ENCODE measurements at regions not wholly inside any gene's neighbourhood (a gene's known extent, or its start where the extent isn't known, plus 50 kb on each side); places are given as distances from the start of the nearest gene placed in this dataset.

GRCh38 chr2:111659361-111660333 lies 224.3 kb downstream of the ANAPC1 start (continued):
- TF ChIP-seq CTCF (IDR thresholded peaks at IDR 0.05) = no peak
- no peak for TF ChIP-seq IRF3 (IDR thresholded peaks at IDR 0.05; ENCODE audit: low read depth, low read length)
- no peak for TF ChIP-seq ZBTB33 (IDR thresholded peaks at IDR 0.05; ENCODE audit: borderline replicate concordance, low read depth)
- no peak for TF ChIP-seq RFX5 (IDR thresholded peaks at IDR 0.05; ENCODE audit: low read length)
- TF ChIP-seq NRF1 (IDR thresholded peaks at IDR 0.05; ENCODE audit: low read depth, low read length) = no peak

GRCh38 chr2:111660811-111661210 lies 223.2 kb downstream of the ANAPC1 start:
- Histone ChIP-seq H4K20me1 (ENCODE audit: insufficient read depth) (no peaks in the 10 kb centered on the region), H3K9me2 (no peaks in the 10 kb centered on the region), H3K4me2 (no peak overlapping the region), H3K36me3 (replicated peaks in 1 of 2; ENCODE audit: control insufficient read depth in 1 of 2, insufficient read depth in 2 of 2, low read length in 1 of 2) (no peaks in the 10 kb centered on the region), H3K4me1 (ENCODE audit: control insufficient read depth in 1 of 2, insufficient read depth in 2 of 2, low read depth in 1 of 2, low read length in 1 of 2) (peaks cover 4 to 6% of the 10 kb centered on the region in 2 experiments; a peak in 2 of 4 replicates), H3K4me3 (ENCODE audit: low read depth in 2 of 2, low read length in 1 of 2) (no peak overlapping the region), H3K79me2 (ENCODE audit: insufficient read depth) (no peaks in the 10 kb centered on the region), H2AFZ (ENCODE audit: low read depth) (no peak overlapping the region), H3K9me3 (no peaks in the 10 kb centered on the region), H3K27ac (ENCODE audit: low read depth in 2 of 2, low read length in 1 of 2) (no peak overlapping the region), H3K27me3 (ENCODE audit: insufficient read depth) (no peaks in the 10 kb centered on the region), H3F3A (replicated peaks; ENCODE audit: insufficient read depth) (no peaks in the 10 kb centered on the region), H3K9ac (no peak overlapping the region)
- 92% methylated on average over 5 of the region's 5 CpGs for WGBS (ENCODE audit: low lambda C conversion rate)
- CTCF ChIA-PET = no interaction called here
- no peak for DNase-seq
- POLR2A ChIA-PET = no interaction called here
- TF ChIP-seq REST (IDR thresholded peaks at IDR 0.05; ENCODE audit: low read depth, low read length) (no peak), TAF1 (IDR thresholded peaks at IDR 0.05; ENCODE audit: borderline replicate concordance, low read depth, low read length) (no peak), ELF1 (IDR thresholded peaks at IDR 0.05) (no peak), EP300 (IDR thresholded peaks at IDR 0.05; ENCODE audit: borderline replicate concordance in 1 of 2, low read depth in 1 of 2, low read length in 1 of 2) (no peak), ZBTB33 (IDR thresholded peaks at IDR 0.05; ENCODE audit: borderline replicate concordance, low read depth) (no peak), GABPA (IDR thresholded peaks at IDR 0.05; ENCODE audit: low read depth) (no peak), RXRA (IDR thresholded peaks at IDR 0.05; ENCODE audit: borderline replicate concordance, low read depth) (no peak), SMC3 (IDR thresholded peaks at IDR 0.05; ENCODE audit: low read depth, low read length) (no peak), FOSL2 (IDR thresholded peaks at IDR 0.05; ENCODE audit: borderline replicate concordance, low read depth) (no peak), NRF1 (IDR thresholded peaks at IDR 0.05; ENCODE audit: low read depth, low read length) (no peak), MAX (IDR thresholded peaks at IDR 0.05; ENCODE audit: low read depth) (no peak), MEF2A (IDR thresholded peaks at IDR 0.05; ENCODE audit: borderline replicate concordance, low read depth) (no peak), JUND (IDR thresholded peaks at IDR 0.05) (no peak), RFX5 (IDR thresholded peaks at IDR 0.05; ENCODE audit: low read length) (no peak), EZH2phosphoT487 (IDR thresholded peaks at IDR 0.05; ENCODE audit: borderline replicate concordance, low read depth) (no peak), YY1 (IDR thresholded peaks at IDR 0.05; ENCODE audit: low read depth) (no peak)
